Peyer's patch (tissue), 4 donors: ENCODE measurements at regions not wholly inside any gene's neighbourhood (a gene's known extent, or its start where the extent isn't known, plus 50 kb on each side); places are given as distances from the start of the nearest gene placed in this dataset.

Source experiments
- POLR2A ChIP-seq, 2 donors: fragments of 450-650 bp; IDR thresholded peaks; one replicate each; pipeline ENCODE4 v1.5.1; 2017; ENCODE audit warnings: antibody characterized with exemption in 2 of 2, mild to moderate bottlenecking in 2 of 2, moderate library complexity in 2 of 2
- TF ChIP-seq, protein P1 (sequence below), 6 experiments: fragments of 450-650 bp in 4 of 6; fragments of 200-600 bp in 2 of 6; sonication (generic) in 1 of 6; IDR thresholded peaks; one replicate each; pipeline ENCODE4 v1.5.1; 2017 to 2019; ENCODE audit warnings: antibody characterized with exemption in 6 of 6, mild to moderate bottlenecking in 3 of 6, moderate library complexity in 1 of 6

DNA sequence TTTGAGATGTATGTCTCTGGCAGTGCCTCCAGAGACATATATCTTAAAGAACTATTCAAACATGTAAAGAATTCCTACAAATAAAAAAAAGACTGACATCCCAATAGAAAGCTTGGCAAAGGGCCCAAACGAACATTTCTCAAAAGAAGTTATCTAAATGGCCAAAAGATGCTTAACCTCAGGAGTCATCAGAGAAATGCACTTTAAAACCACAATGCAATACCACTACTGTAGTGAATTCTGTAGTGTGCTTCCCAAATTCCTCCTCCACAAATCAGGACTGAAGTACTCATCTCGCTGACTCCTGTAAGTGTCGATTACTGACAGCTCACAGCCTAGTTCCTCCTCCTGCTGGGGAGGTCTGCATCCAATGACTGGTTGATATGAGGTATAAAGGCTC lies 129.0 kb upstream of the MAMLD1 start:
- TF ChIP-seq, protein P1, sequence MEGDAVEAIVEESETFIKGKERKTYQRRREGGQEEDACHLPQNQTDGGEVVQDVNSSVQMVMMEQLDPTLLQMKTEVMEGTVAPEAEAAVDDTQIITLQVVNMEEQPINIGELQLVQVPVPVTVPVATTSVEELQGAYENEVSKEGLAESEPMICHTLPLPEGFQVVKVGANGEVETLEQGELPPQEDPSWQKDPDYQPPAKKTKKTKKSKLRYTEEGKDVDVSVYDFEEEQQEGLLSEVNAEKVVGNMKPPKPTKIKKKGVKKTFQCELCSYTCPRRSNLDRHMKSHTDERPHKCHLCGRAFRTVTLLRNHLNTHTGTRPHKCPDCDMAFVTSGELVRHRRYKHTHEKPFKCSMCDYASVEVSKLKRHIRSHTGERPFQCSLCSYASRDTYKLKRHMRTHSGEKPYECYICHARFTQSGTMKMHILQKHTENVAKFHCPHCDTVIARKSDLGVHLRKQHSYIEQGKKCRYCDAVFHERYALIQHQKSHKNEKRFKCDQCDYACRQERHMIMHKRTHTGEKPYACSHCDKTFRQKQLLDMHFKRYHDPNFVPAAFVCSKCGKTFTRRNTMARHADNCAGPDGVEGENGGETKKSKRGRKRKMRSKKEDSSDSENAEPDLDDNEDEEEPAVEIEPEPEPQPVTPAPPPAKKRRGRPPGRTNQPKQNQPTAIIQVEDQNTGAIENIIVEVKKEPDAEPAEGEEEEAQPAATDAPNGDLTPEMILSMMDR (IDR thresholded peaks at IDR 0.05) = no peak
- TF ChIP-seq POLR2A (IDR thresholded peaks at IDR 0.05) = no peak
